ENCODE measurements at regions not wholly inside any gene's neighbourhood (a gene's known extent, or its start where the extent isn't known, plus 50 kb on each side); places are given as distances from the start of the nearest gene placed in this dataset.

DNA sequence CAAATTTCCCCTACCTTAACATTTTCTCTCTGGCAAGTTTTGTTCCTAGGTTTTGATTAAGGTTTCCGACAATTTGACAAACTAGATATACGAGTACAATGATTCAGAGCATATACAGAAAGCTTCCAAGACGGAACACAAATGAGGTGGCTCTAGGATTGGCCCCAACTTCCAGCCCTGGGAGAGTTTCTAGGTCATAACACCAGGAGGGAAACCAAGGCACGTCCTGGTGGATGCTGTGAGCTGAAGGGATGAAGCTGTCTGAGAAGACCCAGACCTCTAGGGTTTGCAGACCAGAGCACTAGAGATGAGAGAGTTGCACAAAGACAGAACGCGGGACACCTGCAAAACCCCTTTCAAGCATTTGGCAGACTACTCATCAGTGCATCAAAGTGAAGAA is 51.5 kb upstream of the CAND1 start:
- no peaks in the 10 kb centered on the region for H3K36me3 Mint-ChIP-seq (ENCODE audit: insufficient read depth)
- no peak overlapping the region for H3K27ac Mint-ChIP-seq
- H3K4me1 Mint-ChIP-seq (ENCODE audit: low read depth), result no peaks in the 10 kb centered on the region
- no peak overlapping the region for H3K4me3 Mint-ChIP-seq (ENCODE audit: low read depth)
- no peaks in the 10 kb centered on the region for H3K27me3 Mint-ChIP-seq
- H3K9me3 Mint-ChIP-seq (ENCODE audit: low read depth), result no peaks in the 10 kb centered on the region
- TF ChIP-seq, protein P1, sequence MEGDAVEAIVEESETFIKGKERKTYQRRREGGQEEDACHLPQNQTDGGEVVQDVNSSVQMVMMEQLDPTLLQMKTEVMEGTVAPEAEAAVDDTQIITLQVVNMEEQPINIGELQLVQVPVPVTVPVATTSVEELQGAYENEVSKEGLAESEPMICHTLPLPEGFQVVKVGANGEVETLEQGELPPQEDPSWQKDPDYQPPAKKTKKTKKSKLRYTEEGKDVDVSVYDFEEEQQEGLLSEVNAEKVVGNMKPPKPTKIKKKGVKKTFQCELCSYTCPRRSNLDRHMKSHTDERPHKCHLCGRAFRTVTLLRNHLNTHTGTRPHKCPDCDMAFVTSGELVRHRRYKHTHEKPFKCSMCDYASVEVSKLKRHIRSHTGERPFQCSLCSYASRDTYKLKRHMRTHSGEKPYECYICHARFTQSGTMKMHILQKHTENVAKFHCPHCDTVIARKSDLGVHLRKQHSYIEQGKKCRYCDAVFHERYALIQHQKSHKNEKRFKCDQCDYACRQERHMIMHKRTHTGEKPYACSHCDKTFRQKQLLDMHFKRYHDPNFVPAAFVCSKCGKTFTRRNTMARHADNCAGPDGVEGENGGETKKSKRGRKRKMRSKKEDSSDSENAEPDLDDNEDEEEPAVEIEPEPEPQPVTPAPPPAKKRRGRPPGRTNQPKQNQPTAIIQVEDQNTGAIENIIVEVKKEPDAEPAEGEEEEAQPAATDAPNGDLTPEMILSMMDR (IDR thresholded peaks at IDR 0.05; ENCODE audit: unreplicated experiment), result no peak
- DNase-seq (ENCODE audit: low spot score, unreplicated experiment), result no peak
